ENCODE measurements at regions not wholly inside any gene's neighbourhood (a gene's known extent, or its start where the extent isn't known, plus 50 kb on each side); places are given as distances from the start of the nearest gene placed in this dataset.

DNA sequence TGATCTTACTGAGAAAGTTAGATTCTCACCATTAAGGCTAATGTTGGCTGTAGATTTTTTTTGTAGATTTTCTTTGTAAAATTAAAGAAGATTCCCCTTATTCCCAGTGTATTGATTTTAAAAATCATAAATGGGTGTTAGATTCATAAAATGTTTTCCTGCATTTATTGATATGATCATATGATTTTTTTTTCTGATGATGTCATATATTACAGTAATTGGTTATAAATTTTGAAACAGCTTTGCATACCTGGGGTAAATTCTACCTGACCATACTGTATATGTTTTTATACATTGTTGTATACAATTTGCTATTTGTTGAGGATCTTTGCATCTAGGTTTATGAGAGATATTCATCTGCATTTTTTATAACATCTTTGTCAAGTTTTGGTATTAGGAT lies 880.3 kb upstream of the GRIA3 start:
- no peak for TF ChIP-seq POLR2A (IDR thresholded peaks at IDR 0.05)
- TF ChIP-seq, protein P1, sequence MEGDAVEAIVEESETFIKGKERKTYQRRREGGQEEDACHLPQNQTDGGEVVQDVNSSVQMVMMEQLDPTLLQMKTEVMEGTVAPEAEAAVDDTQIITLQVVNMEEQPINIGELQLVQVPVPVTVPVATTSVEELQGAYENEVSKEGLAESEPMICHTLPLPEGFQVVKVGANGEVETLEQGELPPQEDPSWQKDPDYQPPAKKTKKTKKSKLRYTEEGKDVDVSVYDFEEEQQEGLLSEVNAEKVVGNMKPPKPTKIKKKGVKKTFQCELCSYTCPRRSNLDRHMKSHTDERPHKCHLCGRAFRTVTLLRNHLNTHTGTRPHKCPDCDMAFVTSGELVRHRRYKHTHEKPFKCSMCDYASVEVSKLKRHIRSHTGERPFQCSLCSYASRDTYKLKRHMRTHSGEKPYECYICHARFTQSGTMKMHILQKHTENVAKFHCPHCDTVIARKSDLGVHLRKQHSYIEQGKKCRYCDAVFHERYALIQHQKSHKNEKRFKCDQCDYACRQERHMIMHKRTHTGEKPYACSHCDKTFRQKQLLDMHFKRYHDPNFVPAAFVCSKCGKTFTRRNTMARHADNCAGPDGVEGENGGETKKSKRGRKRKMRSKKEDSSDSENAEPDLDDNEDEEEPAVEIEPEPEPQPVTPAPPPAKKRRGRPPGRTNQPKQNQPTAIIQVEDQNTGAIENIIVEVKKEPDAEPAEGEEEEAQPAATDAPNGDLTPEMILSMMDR (IDR thresholded peaks at IDR 0.05), result no peak
